BLaER1 (cell line): ENCODE measurements at regions not wholly inside any gene's neighbourhood (a gene's known extent, or its start where the extent isn't known, plus 50 kb on each side); places are given as distances from the start of the nearest gene placed in this dataset.

Source experiments
- H3K27ac ChIP-seq: shearing (Covaris generic); formaldehyde crosslinking; 2 replicates; pipeline ENCODE4 v1.8.1; 2022
- H3K27me3 ChIP-seq: shearing (Covaris generic); formaldehyde crosslinking; 2 replicates; pipeline ENCODE4 v1.8.1; 2022
- H3K36me3 ChIP-seq: shearing (Covaris generic); formaldehyde crosslinking; 2 replicates; pipeline ENCODE4 v1.8.1; 2022
- H3K4me1 ChIP-seq: shearing (Covaris generic); formaldehyde crosslinking; 2 replicates; pipeline ENCODE4 v1.8.1; 2022
- H3K4me2 ChIP-seq: shearing (Covaris generic); formaldehyde crosslinking; 2 replicates; pipeline ENCODE4 v1.8.1; 2022
- H3K4me3 ChIP-seq: shearing (Covaris generic); formaldehyde crosslinking; 2 replicates; pipeline ENCODE4 v1.8.1; 2022
- H3K9ac ChIP-seq: shearing (Covaris generic); formaldehyde crosslinking; 2 replicates; pipeline ENCODE4 v1.8.1; 2022
- H3K9me3 ChIP-seq: shearing (Covaris generic); formaldehyde crosslinking; 2 replicates; pipeline ENCODE4 v1.8.1; 2022
- H4K20me1 ChIP-seq: shearing (Covaris generic); formaldehyde crosslinking; 2 replicates; pipeline ENCODE4 v1.8.1; 2022
- Cebpa-rat ChIP-seq: shearing (Covaris generic); IDR thresholded peaks from 2 replicates; pipeline ENCODE4 v1.8.1; 2022

DNA sequence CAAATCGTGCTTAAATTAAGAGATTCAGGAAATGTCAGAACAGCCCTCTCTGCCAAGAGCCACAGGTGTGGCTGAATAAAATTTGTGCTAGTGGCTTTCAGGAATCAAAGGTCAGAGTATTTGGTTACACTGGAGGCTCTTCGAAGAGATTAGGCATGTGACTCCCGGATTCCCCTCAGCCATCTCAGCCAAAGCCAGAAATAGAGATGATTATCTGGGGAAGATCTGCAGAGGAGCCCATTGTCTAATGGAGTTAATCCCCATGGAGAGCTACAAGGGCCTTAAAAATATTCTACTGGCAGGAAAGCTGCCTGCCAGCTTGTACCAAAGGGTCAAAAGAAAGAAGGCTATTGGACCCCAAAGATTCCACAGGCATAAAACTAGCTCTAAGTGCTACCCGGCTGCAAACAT lies 1259.5 kb downstream of the TBC1D22A start:
- peaks cover 28% of the 10 kb centered on the region for H3K9me3 ChIP-seq
- H3K4me2 ChIP-seq = peak overlapping the region; percentile 21
- no peaks in the 10 kb centered on the region for H4K20me1 ChIP-seq
- H3K9ac ChIP-seq = no peak overlapping the region
- TF ChIP-seq Cebpa-rat = no peak
- H3K27ac ChIP-seq = no peak overlapping the region
- no peaks in the 10 kb centered on the region for H3K27me3 ChIP-seq
- H3K36me3 ChIP-seq = no peaks in the 10 kb centered on the region
- H3K4me3 ChIP-seq = no peak overlapping the region
- peaks cover 13% of the 10 kb centered on the region; the same call in 1 of the 2 replicates for H3K4me1 ChIP-seq

DNA sequence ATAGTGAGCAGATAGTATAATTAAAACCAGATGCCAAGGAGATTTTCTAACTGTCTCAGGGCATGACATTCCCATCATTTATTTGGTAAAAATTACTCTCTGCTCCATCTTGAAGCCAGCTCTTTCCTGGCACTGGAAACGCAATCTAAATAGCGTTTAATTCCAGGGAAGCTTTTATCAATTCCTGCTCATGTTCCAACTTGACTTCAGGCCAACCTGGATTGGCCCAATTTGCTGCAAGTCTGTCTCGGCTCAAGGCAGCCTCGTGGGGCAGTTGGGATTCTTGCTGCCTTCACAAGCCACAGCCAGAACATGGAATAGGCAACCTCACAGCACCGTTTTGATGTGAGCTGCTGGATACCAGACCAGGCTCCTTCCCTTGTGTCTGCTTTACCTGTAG lies 1255.9 kb downstream of the TBC1D22A start:
- Histone ChIP-seq H3K4me3 (no peak overlapping the region), H3K36me3 (no peaks in the 10 kb centered on the region), H3K4me2 (no peak overlapping the region), H3K27me3 (no peaks in the 10 kb centered on the region), H3K4me1 (peaks cover 13% of the 10 kb centered on the region; the same call in 1 of the 2 replicates), H4K20me1 (no peaks in the 10 kb centered on the region), H3K9ac (no peak overlapping the region), H3K9me3 (peaks cover 28% of the 10 kb centered on the region), H3K27ac (no peak overlapping the region)
- TF ChIP-seq Cebpa-rat = no peak

DNA sequence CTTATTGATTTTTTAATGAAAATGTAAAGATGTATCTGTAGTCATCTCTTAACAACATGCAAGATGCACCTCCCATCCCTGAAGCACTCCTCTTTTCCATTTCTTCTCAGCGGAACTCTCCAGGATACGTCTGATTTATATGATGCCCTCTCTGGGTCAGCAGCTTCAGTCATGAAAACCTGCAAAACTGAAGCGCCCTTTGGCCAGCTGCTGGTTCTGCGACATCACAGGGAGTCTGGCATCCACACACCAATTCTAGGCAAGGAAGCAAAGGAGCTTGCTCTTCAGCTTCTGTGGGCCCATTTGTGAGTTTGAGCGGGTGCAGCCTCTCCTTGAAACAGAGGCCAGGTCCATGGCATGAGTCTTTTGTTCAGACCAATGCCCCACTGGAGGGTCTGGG lies 1253.3 kb downstream of the TBC1D22A start:
- TF ChIP-seq Cebpa-rat = no peak
- H3K4me2 ChIP-seq = no peak overlapping the region
- no peak overlapping the region for H3K9ac ChIP-seq
- no peaks in the 10 kb centered on the region for H4K20me1 ChIP-seq
- no peaks in the 10 kb centered on the region for H3K27me3 ChIP-seq
- H3K4me1 ChIP-seq = peaks cover 5% of the 10 kb centered on the region; the same call in 1 of the 2 replicates
- H3K9me3 ChIP-seq = peaks cover 21% of the 10 kb centered on the region
- H3K4me3 ChIP-seq = no peak overlapping the region
- no peak overlapping the region for H3K27ac ChIP-seq
- H3K36me3 ChIP-seq = no peaks in the 10 kb centered on the region

DNA sequence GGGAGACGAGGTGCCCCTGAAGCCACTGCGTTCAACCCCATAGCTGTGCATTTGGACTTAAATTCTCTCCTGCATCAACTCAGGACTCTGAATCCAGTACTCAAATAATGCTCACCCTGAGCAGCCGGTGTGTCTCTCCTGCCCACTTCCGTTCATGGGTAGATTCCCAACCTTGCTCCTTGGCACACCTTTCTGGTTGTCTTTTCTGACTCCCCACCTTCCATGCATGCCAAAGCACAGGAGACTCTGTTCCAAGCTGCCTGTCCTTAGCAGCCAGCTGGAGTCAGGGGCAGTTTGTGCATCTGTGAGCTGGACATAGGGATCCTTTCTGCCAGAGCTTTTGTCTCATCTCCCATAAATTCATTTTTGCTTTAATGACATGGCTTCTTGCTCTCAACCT lies 1242.5 kb downstream of the TBC1D22A start:
- no peak overlapping the region for H3K9ac ChIP-seq
- H3K27me3 ChIP-seq = no peaks in the 10 kb centered on the region
- no peaks in the 10 kb centered on the region for H3K4me1 ChIP-seq
- H3K4me2 ChIP-seq = no peak overlapping the region
- H3K4me3 ChIP-seq = no peak overlapping the region
- H3K27ac ChIP-seq = no peak overlapping the region
- H3K9me3 ChIP-seq = no peaks in the 10 kb centered on the region
- no peak for TF ChIP-seq Cebpa-rat
- no peaks in the 10 kb centered on the region for H3K36me3 ChIP-seq
- H4K20me1 ChIP-seq = no peaks in the 10 kb centered on the region

DNA sequence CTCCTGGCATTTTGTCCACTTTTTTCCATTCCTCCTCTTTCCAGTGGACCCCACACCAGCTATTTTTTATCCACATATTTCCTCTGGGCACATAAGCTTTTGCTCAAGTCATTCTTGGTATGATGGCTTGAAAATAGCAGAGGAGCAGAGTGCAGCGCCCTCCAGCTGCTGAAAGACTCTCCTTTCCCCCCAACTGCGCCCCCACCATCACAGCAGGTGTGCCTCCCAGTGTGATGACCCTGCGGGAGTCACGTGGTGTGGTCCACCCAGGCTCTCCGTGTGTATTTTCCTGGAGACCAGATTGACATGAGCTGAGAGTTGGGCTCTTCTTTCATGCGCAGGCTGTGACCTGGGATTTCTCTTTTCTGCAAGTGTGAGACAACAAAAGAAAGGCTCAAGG lies 1241.6 kb downstream of the TBC1D22A start:
- TF ChIP-seq Cebpa-rat = no peak
- Histone ChIP-seq H3K27me3 (no peaks in the 10 kb centered on the region), H3K36me3 (no peaks in the 10 kb centered on the region), H3K4me3 (no peak overlapping the region), H3K27ac (no peak overlapping the region), H3K9me3 (no peaks in the 10 kb centered on the region), H3K9ac (no peak overlapping the region), H3K4me2 (no peak overlapping the region), H4K20me1 (no peaks in the 10 kb centered on the region), H3K4me1 (no peaks in the 10 kb centered on the region)

DNA sequence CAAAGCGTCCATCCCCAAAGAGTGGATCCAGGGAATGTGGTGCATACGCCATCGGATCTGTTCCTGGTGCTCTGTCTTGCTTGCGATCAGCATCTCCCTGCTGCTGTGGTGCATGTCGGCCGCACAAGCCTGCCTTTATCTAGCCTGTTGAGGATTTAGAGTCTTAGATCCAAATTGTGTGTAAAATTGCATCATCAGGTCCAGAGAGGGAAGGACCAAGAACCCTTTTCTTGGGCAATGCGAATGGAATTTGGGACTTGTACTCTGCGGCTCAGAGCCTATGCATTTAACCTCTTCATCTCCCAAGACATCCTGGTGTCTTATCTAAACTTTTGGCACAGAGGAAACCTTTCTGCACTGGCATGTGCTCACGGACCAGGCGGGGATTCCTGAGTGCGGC lies 1238.7 kb downstream of the TBC1D22A start:
- no peak overlapping the region for H3K4me2 ChIP-seq
- no peaks in the 10 kb centered on the region for H3K27me3 ChIP-seq
- H3K9me3 ChIP-seq = no peaks in the 10 kb centered on the region
- H3K36me3 ChIP-seq = no peaks in the 10 kb centered on the region
- no peaks in the 10 kb centered on the region for H3K4me1 ChIP-seq
- H3K4me3 ChIP-seq = no peak overlapping the region
- TF ChIP-seq Cebpa-rat = no peak
- H3K27ac ChIP-seq = no peak overlapping the region
- no peak overlapping the region for H3K9ac ChIP-seq
- H4K20me1 ChIP-seq = no peaks in the 10 kb centered on the region

DNA sequence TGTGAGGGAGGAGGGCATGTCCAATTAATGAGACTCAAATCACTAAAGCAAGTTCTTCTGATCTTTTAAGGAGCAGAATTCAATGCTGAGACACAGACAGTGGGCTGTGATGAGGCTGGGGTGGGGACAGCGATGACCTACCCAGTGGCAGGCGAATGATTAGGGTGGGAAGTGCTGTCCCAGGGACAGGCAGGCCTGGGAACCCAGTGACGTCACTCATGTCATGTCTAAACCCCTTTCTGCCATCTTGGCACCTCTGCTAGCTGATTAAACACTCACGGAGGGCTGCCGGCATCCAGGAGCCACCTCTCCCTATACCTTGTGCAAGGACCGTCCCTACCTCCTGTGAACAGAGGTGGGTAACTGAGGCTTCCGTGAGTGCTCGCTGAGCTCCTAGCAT lies 1235.2 kb downstream of the TBC1D22A start:
- H3K4me1 ChIP-seq = no peaks in the 10 kb centered on the region
- no peak overlapping the region for H3K27ac ChIP-seq
- no peaks in the 10 kb centered on the region for H4K20me1 ChIP-seq
- H3K4me3 ChIP-seq = no peak overlapping the region
- H3K9ac ChIP-seq = no peak overlapping the region
- H3K4me2 ChIP-seq = no peak overlapping the region
- no peaks in the 10 kb centered on the region for H3K36me3 ChIP-seq
- no peak for TF ChIP-seq Cebpa-rat
- H3K27me3 ChIP-seq = no peaks in the 10 kb centered on the region
- H3K9me3 ChIP-seq = no peaks in the 10 kb centered on the region

DNA sequence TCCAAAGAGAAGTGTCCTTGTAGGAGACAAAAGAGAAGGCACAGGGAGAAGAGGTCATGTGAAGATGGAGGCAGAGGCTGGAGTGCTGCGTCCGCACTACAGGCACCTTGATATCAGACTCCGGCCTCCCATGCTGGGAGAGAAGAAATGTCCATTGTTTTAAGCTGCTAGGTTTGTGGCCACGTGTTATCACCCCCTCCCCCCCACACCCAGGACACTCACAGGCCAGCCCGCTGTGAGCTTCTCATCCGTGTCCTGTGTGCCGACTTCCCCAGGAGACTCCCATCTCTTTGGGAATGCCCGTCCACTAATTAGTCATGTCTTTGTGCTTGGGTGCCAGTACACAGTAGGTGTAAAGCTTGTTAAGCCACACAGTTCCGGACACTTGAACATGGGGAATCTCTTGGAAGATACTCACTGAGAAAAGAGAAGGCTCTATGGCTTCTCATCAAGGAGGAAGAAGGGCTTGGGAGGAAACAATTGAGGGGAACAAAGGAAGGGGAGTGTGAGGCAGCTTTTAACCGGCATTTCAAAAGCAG lies 1234.7 kb downstream of the TBC1D22A start:
- H4K20me1 ChIP-seq = no peaks in the 10 kb centered on the region
- no peak overlapping the region for H3K4me2 ChIP-seq
- no peaks in the 10 kb centered on the region for H3K36me3 ChIP-seq
- H3K4me1 ChIP-seq = no peaks in the 10 kb centered on the region
- no peaks in the 10 kb centered on the region for H3K27me3 ChIP-seq
- H3K27ac ChIP-seq = no peak overlapping the region
- no peak overlapping the region for H3K4me3 ChIP-seq
- no peak for TF ChIP-seq Cebpa-rat
- no peak overlapping the region for H3K9ac ChIP-seq
- no peaks in the 10 kb centered on the region for H3K9me3 ChIP-seq

DNA sequence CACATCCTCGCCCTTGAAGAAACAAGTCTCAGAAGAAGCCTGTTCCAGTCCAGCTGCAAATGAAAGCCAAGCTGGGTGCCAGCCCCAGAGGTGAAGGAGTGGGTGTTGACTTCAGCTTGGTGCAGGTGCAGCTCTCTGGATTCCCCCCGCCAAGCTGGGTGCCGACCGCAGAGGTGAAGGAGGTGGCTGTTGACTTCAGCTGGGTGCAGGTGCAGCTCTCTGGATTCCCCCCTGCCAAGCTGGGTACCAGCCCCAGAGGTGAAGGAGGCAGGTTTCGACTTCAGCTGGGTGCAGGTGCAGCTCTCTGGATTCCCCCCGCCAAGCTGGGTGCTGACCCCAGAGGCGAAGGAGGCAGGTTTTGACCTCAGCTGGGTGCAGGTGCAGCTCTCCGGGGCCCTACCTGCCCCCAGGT lies 1234.0 kb downstream of the TBC1D22A start:
- no peak for TF ChIP-seq Cebpa-rat

DNA sequence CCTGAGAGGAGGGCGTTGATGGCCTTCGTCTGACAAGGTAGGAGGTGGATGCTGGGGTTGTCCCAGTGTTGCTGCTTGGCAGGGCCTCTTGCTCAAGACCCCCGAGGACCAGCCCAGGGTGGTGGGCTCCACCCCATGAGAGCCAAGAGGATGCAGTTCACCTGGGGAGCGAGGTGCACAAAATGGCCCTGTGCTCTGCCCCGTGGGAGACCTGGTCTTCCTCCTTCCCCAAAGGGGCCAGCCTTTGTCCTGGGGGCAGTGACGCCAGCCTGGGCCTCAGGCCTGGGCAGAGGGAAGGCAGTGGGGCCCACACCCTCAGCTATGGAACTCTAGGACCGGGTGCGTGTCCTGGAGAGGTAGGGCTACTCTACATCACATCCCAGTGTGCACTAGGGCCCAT lies 1233.3 kb downstream of the TBC1D22A start:
- Histone ChIP-seq H3K27me3 (no peaks in the 10 kb centered on the region), H3K27ac (no peak overlapping the region), H3K36me3 (no peaks in the 10 kb centered on the region), H3K4me1 (no peaks in the 10 kb centered on the region), H3K4me2 (no peak overlapping the region), H3K9ac (no peak overlapping the region), H3K4me3 (no peak overlapping the region), H3K9me3 (no peaks in the 10 kb centered on the region), H4K20me1 (no peaks in the 10 kb centered on the region)
- TF ChIP-seq Cebpa-rat = no peak

More for the DNA sequence above, 1234.0 kb downstream of the TBC1D22A start:
- Histone ChIP-seq H3K9ac (no peak overlapping the region), H3K4me3 (no peak overlapping the region), H3K4me2 (no peak overlapping the region), H3K4me1 (no peaks in the 10 kb centered on the region), H3K27ac (no peak overlapping the region), H4K20me1 (no peaks in the 10 kb centered on the region), H3K9me3 (no peaks in the 10 kb centered on the region), H3K36me3 (no peaks in the 10 kb centered on the region), H3K27me3 (no peaks in the 10 kb centered on the region)

DNA sequence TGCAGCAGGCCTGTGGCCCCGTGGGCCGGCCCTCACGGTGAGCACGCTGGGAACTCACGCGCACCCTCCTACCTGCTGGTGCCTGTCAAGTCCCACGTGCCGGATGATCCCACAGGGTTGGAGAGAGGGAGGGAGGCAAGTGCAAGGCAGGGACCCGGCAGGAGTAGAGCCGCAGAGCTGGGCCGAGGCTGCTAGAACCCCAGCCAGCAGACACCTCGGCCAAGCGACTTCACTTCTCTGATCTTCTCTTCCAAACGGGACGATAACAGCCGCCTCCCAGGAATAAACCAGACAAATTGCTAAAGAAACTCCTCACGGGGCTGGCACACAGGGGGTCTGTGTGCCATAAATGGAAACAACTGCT lies 1232.8 kb downstream of the TBC1D22A start:
- H4K20me1 ChIP-seq = no peaks in the 10 kb centered on the region
- no peak for TF ChIP-seq Cebpa-rat
- H3K4me1 ChIP-seq = no peaks in the 10 kb centered on the region
- H3K9ac ChIP-seq = no peak overlapping the region
- H3K4me2 ChIP-seq = no peak overlapping the region
- no peak overlapping the region for H3K27ac ChIP-seq
- no peaks in the 10 kb centered on the region for H3K27me3 ChIP-seq
- no peaks in the 10 kb centered on the region for H3K36me3 ChIP-seq
- H3K4me3 ChIP-seq = no peak overlapping the region
- H3K9me3 ChIP-seq = no peaks in the 10 kb centered on the region
